ENCODE measurements at regions not wholly inside any gene's neighbourhood (a gene's known extent, or its start where the extent isn't known, plus 50 kb on each side); places are given as distances from the start of the nearest gene placed in this dataset.

- TF ChIP-seq, protein P1, sequence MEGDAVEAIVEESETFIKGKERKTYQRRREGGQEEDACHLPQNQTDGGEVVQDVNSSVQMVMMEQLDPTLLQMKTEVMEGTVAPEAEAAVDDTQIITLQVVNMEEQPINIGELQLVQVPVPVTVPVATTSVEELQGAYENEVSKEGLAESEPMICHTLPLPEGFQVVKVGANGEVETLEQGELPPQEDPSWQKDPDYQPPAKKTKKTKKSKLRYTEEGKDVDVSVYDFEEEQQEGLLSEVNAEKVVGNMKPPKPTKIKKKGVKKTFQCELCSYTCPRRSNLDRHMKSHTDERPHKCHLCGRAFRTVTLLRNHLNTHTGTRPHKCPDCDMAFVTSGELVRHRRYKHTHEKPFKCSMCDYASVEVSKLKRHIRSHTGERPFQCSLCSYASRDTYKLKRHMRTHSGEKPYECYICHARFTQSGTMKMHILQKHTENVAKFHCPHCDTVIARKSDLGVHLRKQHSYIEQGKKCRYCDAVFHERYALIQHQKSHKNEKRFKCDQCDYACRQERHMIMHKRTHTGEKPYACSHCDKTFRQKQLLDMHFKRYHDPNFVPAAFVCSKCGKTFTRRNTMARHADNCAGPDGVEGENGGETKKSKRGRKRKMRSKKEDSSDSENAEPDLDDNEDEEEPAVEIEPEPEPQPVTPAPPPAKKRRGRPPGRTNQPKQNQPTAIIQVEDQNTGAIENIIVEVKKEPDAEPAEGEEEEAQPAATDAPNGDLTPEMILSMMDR (IDR thresholded peaks at IDR 0.05) = no peak
- TF ChIP-seq POLR2A (IDR thresholded peaks at IDR 0.05) = no peak
Measured at GRCh38 chr13:77831866-77832265, 86.8 kb downstream of the EDNRB start.
